AG04450 (cell line): ENCODE measurements at regions not wholly inside any gene's neighbourhood (a gene's known extent, or its start where the extent isn't known, plus 50 kb on each side); places are given as distances from the start of the nearest gene placed in this dataset.

Source experiments
- CTCF ChIA-PET: fragments of 300-600, 350-600 bp; formaldehyde crosslinking; extraction: SDS; loops from one replicate; lab custom pipeline; 2022; ENCODE audit warnings: antibody characterized with exemption, inconsistent platforms; lab: Charles Lee
- POLR2A ChIA-PET: fragments of 350-600 bp; formaldehyde crosslinking; extraction: SDS; loops from one replicate; lab custom pipeline; 2021; ENCODE audit warnings: antibody characterized with exemption, inconsistent platforms; lab: Yijun Ruan, JAX
- DNase-seq: peaks from one replicate; pipeline ENCODE4 v3.0.0-alpha.2; 2011; ENCODE audit warnings: low read depth, low spot score
- H3K27ac ChIP-seq: one replicate; pipeline ENCODE4 v1.5.1; 2012; ENCODE audit warnings: low read depth, low read length, control low read depth
- H3K27me3 ChIP-seq: one replicate; pipeline ENCODE4 v1.6.0; 2012; ENCODE audit warnings: low read length; ENCODE audit not compliant: control insufficient read depth, insufficient read depth
- H3K4me3 ChIP-seq: 2 replicates; pipeline ENCODE4 v1.5.1; 2011; ENCODE audit warnings: mild to moderate bottlenecking, low read depth, low read length, control low read depth
- H3K9me3 ChIP-seq: 2 replicates; pipeline ENCODE4 v1.5.1; 2012; ENCODE audit warnings: low read length; ENCODE audit not compliant: control insufficient read depth, insufficient read depth
- TF ChIP-seq, protein P1 (sequence below): IDR thresholded peaks from 2 replicates; pipeline ENCODE4 v1.5.1; 2011; ENCODE audit warnings: low read depth, low read length, control low read depth, inconsistent platforms

DNA sequence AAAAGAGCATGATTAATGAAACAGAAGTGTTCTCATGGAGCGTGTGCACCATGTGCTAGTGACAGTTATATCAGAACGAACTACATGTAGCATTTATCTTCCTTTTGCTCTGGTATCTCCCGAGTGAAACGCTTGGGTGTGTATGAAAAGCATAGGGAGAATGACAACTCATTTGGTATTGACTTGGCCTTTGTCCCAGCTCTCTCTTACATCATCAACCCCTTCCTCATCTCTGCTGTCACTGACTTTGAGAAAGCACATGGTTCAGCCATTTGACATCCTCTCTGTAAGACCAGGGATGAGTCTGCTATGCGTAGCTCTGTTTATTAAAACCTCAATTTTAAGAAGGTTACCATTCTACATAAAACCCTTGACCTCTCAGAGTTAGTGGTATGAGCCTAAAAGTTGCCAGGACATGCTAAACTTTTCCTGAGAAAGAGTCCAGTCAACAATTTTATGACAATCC, 201.0 kb downstream of the NRIP1 start:
- CTCF ChIA-PET, result interaction anchor here (0.7 to 1.8 kb wide), 29 partner anchors 10 to 619 kb away, joined by 3 to 21 read pairs (median 5); partner anchors contain the start of gene NRIP1
- H3K4me3 ChIP-seq, result no peak overlapping the region
- TF ChIP-seq, protein P1, sequence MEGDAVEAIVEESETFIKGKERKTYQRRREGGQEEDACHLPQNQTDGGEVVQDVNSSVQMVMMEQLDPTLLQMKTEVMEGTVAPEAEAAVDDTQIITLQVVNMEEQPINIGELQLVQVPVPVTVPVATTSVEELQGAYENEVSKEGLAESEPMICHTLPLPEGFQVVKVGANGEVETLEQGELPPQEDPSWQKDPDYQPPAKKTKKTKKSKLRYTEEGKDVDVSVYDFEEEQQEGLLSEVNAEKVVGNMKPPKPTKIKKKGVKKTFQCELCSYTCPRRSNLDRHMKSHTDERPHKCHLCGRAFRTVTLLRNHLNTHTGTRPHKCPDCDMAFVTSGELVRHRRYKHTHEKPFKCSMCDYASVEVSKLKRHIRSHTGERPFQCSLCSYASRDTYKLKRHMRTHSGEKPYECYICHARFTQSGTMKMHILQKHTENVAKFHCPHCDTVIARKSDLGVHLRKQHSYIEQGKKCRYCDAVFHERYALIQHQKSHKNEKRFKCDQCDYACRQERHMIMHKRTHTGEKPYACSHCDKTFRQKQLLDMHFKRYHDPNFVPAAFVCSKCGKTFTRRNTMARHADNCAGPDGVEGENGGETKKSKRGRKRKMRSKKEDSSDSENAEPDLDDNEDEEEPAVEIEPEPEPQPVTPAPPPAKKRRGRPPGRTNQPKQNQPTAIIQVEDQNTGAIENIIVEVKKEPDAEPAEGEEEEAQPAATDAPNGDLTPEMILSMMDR, result no peak
- POLR2A ChIA-PET, result no interaction called here
- DNase-seq, result no peak
- H3K27ac ChIP-seq, result no peak overlapping the region
- no peaks in the 10 kb centered on the region for H3K9me3 ChIP-seq
- H3K27me3 ChIP-seq, result no peaks in the 10 kb centered on the region

DNA sequence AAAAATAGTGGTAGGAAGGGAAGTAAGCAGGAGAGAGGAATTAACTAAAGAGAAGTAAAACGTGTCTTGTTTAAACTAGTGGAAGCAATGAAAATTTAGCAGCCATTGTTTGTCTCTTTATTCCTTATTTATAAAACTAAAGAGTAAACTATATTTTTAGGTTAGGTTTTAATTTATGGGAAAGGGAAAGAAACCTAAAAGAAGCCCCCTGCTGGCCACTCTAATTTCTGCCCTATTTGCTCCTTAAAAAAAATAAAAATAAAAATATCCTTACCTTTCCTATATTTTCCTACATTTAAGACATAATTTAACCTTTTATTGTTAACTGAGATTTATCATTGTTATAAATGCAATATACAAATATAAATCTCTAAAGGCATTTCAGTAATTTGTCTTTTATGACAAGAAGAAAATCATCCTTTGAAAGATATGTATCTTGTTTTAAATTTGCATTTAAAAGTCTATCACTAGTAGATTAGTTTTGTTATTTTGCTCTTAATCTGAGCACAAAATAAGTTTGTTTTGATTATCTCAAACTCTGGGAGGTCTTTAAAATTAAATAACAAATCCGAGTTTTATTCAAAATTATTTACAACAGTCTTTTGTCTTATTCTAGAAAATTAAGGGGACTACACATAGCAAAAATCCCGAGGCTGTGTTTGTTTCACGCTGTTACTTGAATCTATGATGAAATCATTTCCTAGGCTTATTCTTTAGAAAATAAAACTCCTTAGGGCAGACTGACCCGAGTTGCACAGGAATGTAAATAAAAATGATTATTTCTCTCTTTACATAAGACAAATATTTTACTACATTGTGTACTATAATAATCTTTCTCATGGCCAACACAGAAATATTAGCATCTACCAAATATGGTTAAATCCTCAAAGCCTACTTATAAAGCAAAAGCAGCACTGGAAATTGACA, 201.7 kb downstream of the NRIP1 start:
- ChIA-PET CTCF (interaction anchor here (0.7 to 1.8 kb wide), 19 partner anchors 13 to 620 kb away, joined by 3 to 21 read pairs (median 5); partner anchors contain the start of gene NRIP1), POLR2A (no interaction called here)
- Histone ChIP-seq H3K27ac (no peak overlapping the region), H3K9me3 (no peaks in the 10 kb centered on the region), H3K4me3 (no peak overlapping the region), H3K27me3 (no peaks in the 10 kb centered on the region)
- DNase-seq, result no peak
- TF ChIP-seq, protein P1, result peak; percentile 70

DNA sequence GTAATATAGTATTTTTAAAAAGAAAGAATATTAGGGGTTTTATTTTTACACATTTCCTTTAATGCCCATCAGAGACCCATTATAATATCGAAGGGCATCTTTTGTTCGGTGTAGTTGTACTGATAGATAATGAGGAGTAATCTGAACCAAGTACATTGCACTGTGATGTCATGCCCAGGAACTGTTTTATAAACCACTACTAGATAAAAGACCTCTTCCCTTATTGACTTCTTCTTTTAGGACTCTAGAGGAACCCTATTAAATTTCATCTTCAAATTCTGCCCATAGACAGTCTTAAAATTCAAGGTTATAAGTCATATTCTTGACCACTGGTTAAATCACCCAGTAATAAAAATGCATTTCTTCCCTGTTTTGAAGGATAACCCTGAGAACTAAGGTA, 206.5 kb downstream of the NRIP1 start:
- Histone ChIP-seq H3K9me3 (no peaks in the 10 kb centered on the region), H3K4me3 (no peak overlapping the region), H3K27ac (no peak overlapping the region), H3K27me3 (no peaks in the 10 kb centered on the region)
- CTCF ChIA-PET, result no interaction called here
- TF ChIP-seq, protein P1, result no peak
- POLR2A ChIA-PET, result no interaction called here
- DNase-seq, result no peak

DNA sequence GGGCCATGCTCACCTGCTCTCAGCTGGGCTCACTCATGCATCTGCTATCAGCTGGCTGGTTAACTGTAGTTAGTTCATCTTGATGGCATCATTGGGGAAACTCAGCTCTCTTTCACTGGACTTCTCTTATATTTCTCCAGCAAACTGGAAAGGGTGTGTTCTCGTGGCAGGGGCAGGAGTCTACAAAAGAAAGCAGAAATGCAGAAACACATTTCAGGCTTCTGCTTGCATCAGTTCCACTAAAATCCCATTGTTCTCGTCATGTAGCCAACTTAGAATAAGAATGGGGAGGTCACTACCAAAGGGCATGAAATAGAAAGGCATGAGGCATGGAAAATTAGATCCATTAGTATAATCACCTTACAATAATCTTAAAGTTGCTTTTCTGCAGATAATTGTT, 207.3 kb downstream of the NRIP1 start:
- ChIA-PET CTCF (interaction anchor here (0.6 to 1.7 kb wide), 2 partner anchors 455 to 625 kb away, joined by 3 to 5 read pairs; no protein-coding TSS in a partner anchor), POLR2A (no interaction called here)
- Histone ChIP-seq H3K27ac (no peak overlapping the region), H3K9me3 (no peaks in the 10 kb centered on the region), H3K27me3 (no peaks in the 10 kb centered on the region), H3K4me3 (no peak overlapping the region)
- TF ChIP-seq, protein P1, result no peak
- no peak for DNase-seq

DNA sequence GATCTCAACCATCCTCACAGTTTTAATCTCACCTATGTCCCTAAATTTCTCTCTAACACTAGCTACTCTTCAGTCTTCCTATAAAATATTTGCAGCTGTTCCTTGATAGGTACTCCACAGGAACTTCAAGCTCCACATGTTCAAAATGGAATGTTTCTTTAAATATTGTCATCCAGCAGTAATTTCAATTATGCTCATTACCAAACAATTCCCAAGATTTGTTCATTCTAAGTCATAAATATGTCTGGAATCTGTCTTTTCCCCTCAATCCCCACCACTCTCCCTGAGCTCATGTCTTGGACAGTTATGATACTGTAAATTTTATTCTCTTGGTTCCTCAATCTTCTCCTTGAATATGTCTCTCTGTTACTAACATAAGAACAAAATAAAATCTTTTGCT, 214.4 kb downstream of the NRIP1 start:
- TF ChIP-seq, protein P1, result no peak

More for the DNA sequence above, 214.4 kb downstream of the NRIP1 start:
- ChIA-PET POLR2A (interaction anchor here (0.8 to 1.1 kb wide), 2 partner anchors 206 to 215 kb away, joined by 3 read pairs; partner anchors contain the start of gene NRIP1), CTCF (interaction anchor here (1.0 to 2.5 kb wide), 2 partner anchors 14 to 632 kb away, joined by 5 to 9 read pairs; no protein-coding TSS in a partner anchor)
- H3K9me3 ChIP-seq, result peaks cover 7% of the 10 kb centered on the region; the same call in 1 of the 2 replicates
- peak; percentile 32 for DNase-seq
- no peaks in the 10 kb centered on the region for H3K27me3 ChIP-seq
- no peak overlapping the region for H3K27ac ChIP-seq
- no peak overlapping the region for H3K4me3 ChIP-seq
